IMR-90 (cell line): ENCODE measurements at regions not wholly inside any gene's neighbourhood (a gene's known extent, or its start where the extent isn't known, plus 50 kb on each side); places are given as distances from the start of the nearest gene placed in this dataset.

ENCODE experiments used
- ATAC-seq: fragments of 200-7000 bp; cut with Tn5 transposase; 2 replicates; pipeline ENCODE4 v1.9.1; 2020; ENCODE audit warnings: low read depth, mild to moderate bottlenecking, moderate library complexity
- BruUV-seq: library from RNA; stranded (reverse); fragments of 400-500 nt; replicated peaks from 2 replicates; lab custom pipeline; 2021; lab: Mats Ljungman, UMichigan
- CTCF ChIA-PET: fragments of 300-600 bp; formaldehyde crosslinking; extraction: SDS; loops from one replicate; lab custom pipeline; 2021; ENCODE audit warnings: antibody characterized with exemption; lab: Yijun Ruan, JAX
- POLR2A ChIA-PET: fragments of 300-600 bp; sonication (Branson Sonifier 250); formaldehyde crosslinking; loops from one replicate; lab custom pipeline; 2022; ENCODE audit warnings: antibody characterized with exemption; ENCODE audit not compliant: unreplicated experiment; lab: Charles Lee
- DNase-seq: peaks from one replicate; pipeline ENCODE4 v3.0.0; 2013
- H2AFZ ChIP-seq: replicated peaks from 2 replicates; pipeline ENCODE3; 2013; ENCODE audit warnings: low read length, mild to moderate bottlenecking; ENCODE audit not compliant: poor library complexity
- H2AK5ac ChIP-seq: 2 replicates; pipeline ENCODE4 v1.6.1; 2013; ENCODE audit warnings: low read depth, low read length, inconsistent platforms
- H2AK9ac ChIP-seq: replicated peaks from 2 replicates; pipeline ENCODE3; 2013; ENCODE audit warnings: mild to moderate bottlenecking, low read depth, low read length, moderate library complexity; ENCODE audit not compliant: poor library complexity
- H2BK120ac ChIP-seq: 2 replicates; pipeline ENCODE4 v1.6.1; 2013; ENCODE audit warnings: low read depth, low read length, inconsistent platforms
- H2BK15ac ChIP-seq: 3 replicates; pipeline ENCODE4 v1.6.1; 2013; ENCODE audit warnings: low read depth, low read length, inconsistent platforms
- H2BK20ac ChIP-seq: 2 replicates; pipeline ENCODE4 v1.6.1; 2013; ENCODE audit warnings: low read depth, mild to moderate bottlenecking, inconsistent platforms, low read length, moderate library complexity
- H2BK5ac ChIP-seq: 2 replicates; pipeline ENCODE4 v1.6.1; 2013; ENCODE audit warnings: mild to moderate bottlenecking, low read depth, low read length, inconsistent platforms; ENCODE audit not compliant: poor library complexity, severe bottlenecking
- H3K14ac ChIP-seq: replicated peaks from 2 replicates; pipeline ENCODE4 v1.6.1; 2013; ENCODE audit warnings: low read depth, low read length, inconsistent platforms
- H3K18ac ChIP-seq: 2 replicates; pipeline ENCODE4 v1.6.1; 2013; ENCODE audit warnings: low read depth, low read length, control low read depth
- H3K23ac ChIP-seq: 2 replicates; pipeline ENCODE4 v1.6.1; 2013; ENCODE audit warnings: low read depth, low read length, inconsistent platforms
- H3K27ac ChIP-seq: 2 replicates; pipeline ENCODE4 v1.5.1; 2013; ENCODE audit warnings: mild to moderate bottlenecking, control low read depth, low read length; ENCODE audit not compliant: insufficient read depth
- H3K27me3 ChIP-seq: 2 replicates; pipeline ENCODE4 v1.6.1; 2013; ENCODE audit warnings: low read length; ENCODE audit not compliant: control insufficient read depth, insufficient read depth
- H3K36me3 ChIP-seq: 2 replicates; pipeline ENCODE4 v1.6.1; 2013; ENCODE audit warnings: low read length, mixed read lengths; ENCODE audit not compliant: control insufficient read depth, insufficient read depth
- H3K4ac ChIP-seq: 2 replicates; pipeline ENCODE4 v1.6.1; 2013; ENCODE audit warnings: low read depth, low read length, inconsistent platforms
- H3K4me1 ChIP-seq: 2 replicates; pipeline ENCODE4 v1.6.1; 2013; ENCODE audit warnings: low read length, mixed read lengths; ENCODE audit not compliant: control insufficient read depth, insufficient read depth
- H3K4me2 ChIP-seq: 2 replicates; pipeline ENCODE4 v1.6.1; 2013; ENCODE audit warnings: low read depth, mild to moderate bottlenecking, control low read depth, low read length, moderate library complexity
- H3K4me3 ChIP-seq: 2 replicates; pipeline ENCODE4 v1.5.1; 2013; ENCODE audit warnings: low read depth, mild to moderate bottlenecking, control low read depth, low read length, moderate library complexity; ENCODE audit not compliant: insufficient read depth
- H3K56ac ChIP-seq: 2 replicates; pipeline ENCODE4 v1.6.1; 2013; ENCODE audit warnings: low read length, inconsistent platforms; ENCODE audit not compliant: insufficient read depth; ENCODE audit errors: extremely low read depth
- H3K79me1 ChIP-seq, 2 experiments: 2 replicates each; pipeline ENCODE4 v1.6.1; 2013; ENCODE audit warnings: low read length in 2 of 2, inconsistent platforms in 1 of 2, low read depth in 1 of 2
- H3K9ac ChIP-seq: 2 replicates; pipeline ENCODE4 v1.6.1; 2013; ENCODE audit warnings: low read depth, low read length, control low read depth
- H3K9me1 ChIP-seq: 2 replicates; pipeline ENCODE4 v1.6.1; 2013; ENCODE audit warnings: low read length, inconsistent platforms; ENCODE audit not compliant: insufficient read depth
- H3K9me3 ChIP-seq: 2 replicates; pipeline ENCODE4 v1.6.1; 2013; ENCODE audit warnings: low read length; ENCODE audit not compliant: control insufficient read depth, insufficient read depth
- H4K20me1 ChIP-seq: 2 replicates; pipeline ENCODE4 v1.6.1; 2013; ENCODE audit warnings: low read length, inconsistent platforms; ENCODE audit not compliant: insufficient read depth
- H4K5ac ChIP-seq: 2 replicates; pipeline ENCODE4 v1.6.1; 2013; ENCODE audit warnings: mild to moderate bottlenecking, low read depth, low read length, control low read depth
- H4K8ac ChIP-seq, 2 experiments: 2 replicates each; pipeline ENCODE4 v1.6.1; 2013; ENCODE audit warnings: low read depth in 2 of 2, low read length in 2 of 2, control low read depth in 1 of 2, inconsistent platforms in 1 of 2
- H4K91ac ChIP-seq: 2 replicates; pipeline ENCODE4 v1.6.1; 2013; ENCODE audit warnings: low read depth, low read length, inconsistent platforms; ENCODE audit not compliant: insufficient read depth
- BHLHE40 ChIP-seq: fragments of 150-350 bp; IDR thresholded peaks from 2 replicates; pipeline ENCODE4 v1.6.1; 2016; ENCODE audit warnings: mild to moderate bottlenecking, low read depth, low read length
- CEBPB ChIP-seq: IDR thresholded peaks from 2 replicates; pipeline ENCODE4 v1.6.1; 2012; ENCODE audit warnings: low read depth, low read length, improper control_type of control experiment
- CHD1 ChIP-seq: IDR thresholded peaks from 2 replicates; pipeline ENCODE4 v1.6.1; 2012; ENCODE audit warnings: low read depth, low read length, improper control_type of control experiment
- CTCF ChIP-seq: conservative IDR thresholded peaks from 2 replicates; pipeline ENCODE4 v1.5.1; 2012; ENCODE audit warnings: mild to moderate bottlenecking, low read depth, low read length, improper control_type of control experiment
- FOS ChIP-seq: fragments of 150-350 bp; IDR thresholded peaks from 2 replicates; pipeline ENCODE4 v1.6.1; 2016; ENCODE audit warnings: low read depth, low read length
- MAFK ChIP-seq: IDR thresholded peaks from 2 replicates; pipeline ENCODE4 v1.6.1; 2012; ENCODE audit warnings: low read depth, low read length, improper control_type of control experiment
- MAZ ChIP-seq: IDR thresholded peaks from 2 replicates; pipeline ENCODE4 v1.6.1; 2012; ENCODE audit warnings: low read depth, mild to moderate bottlenecking, low read length, improper control_type of control experiment, moderate library complexity, borderline replicate concordance
- MXI1 ChIP-seq: IDR thresholded peaks from 2 replicates; pipeline ENCODE4 v1.6.1; 2012; ENCODE audit warnings: low read depth, mild to moderate bottlenecking, low read length, moderate library complexity, borderline replicate concordance
- NFE2L2 ChIP-seq: fragments of 150-350 bp; IDR thresholded peaks from 2 replicates; pipeline ENCODE4 v1.6.1; 2016; ENCODE audit warnings: low read depth, mild to moderate bottlenecking, low read length
- POLR2A ChIP-seq: IDR thresholded peaks from 2 replicates; pipeline ENCODE4 v1.6.1; 2012; ENCODE audit warnings: mild to moderate bottlenecking, low read depth, low read length
- RAD21 ChIP-seq: IDR thresholded peaks from 2 replicates; pipeline ENCODE4 v1.6.1; 2012; ENCODE audit warnings: low read length, improper control_type of control experiment
- RCOR1 ChIP-seq: IDR thresholded peaks from 2 replicates; pipeline ENCODE4 v1.6.1; 2012; ENCODE audit warnings: mild to moderate bottlenecking, low read length, improper control_type of control experiment; ENCODE audit not compliant: insufficient replicate concordance
- RFX5 ChIP-seq: IDR thresholded peaks from 2 replicates; pipeline ENCODE4 v1.8.0; 2012; ENCODE audit warnings: low read depth, mild to moderate bottlenecking, low read length, moderate library complexity
- SMC3 ChIP-seq: fragments of 150-350 bp; IDR thresholded peaks from 2 replicates; pipeline ENCODE4 v1.6.1; 2016; ENCODE audit warnings: low read depth, mild to moderate bottlenecking, antibody characterized with exemption, low read length, moderate library complexity
- WGBS, 2 experiments: methylation state at CpG; one replicate each; pipeline versions ENCODE4 v1.1.5 to v1.1.7; 2013; ENCODE audit warnings: missing lambda C conversion rate in 2 of 2; ENCODE audit not compliant: insufficient read length in 1 of 2; ENCODE audit errors: extremely low coverage in 2 of 2; 5-methylcytosine and 5-hydroxymethylcytosine counted together
- dilution Hi-C: fragments of 300-500 bp; cut with HindIII; formaldehyde crosslinking; loops from one replicate; pipeline ENCODE4 v1.14.3; 2018; ENCODE audit warnings: low sequenced_read_pairs; ENCODE audit not compliant: unreplicated experiment
- in situ Hi-C: fragments of 300-500 bp; cut with MboI; formaldehyde crosslinking; loops from 3 replicates; pipeline ENCODE4 v1.14.3; 2019; ENCODE audit warnings: low sequenced_read_pairs, inconsistent platforms, mixed read lengths
- intact Hi-C: fragments of 100-400 bp; cut with micrococcal nuclease; formaldehyde crosslinking; loops from 2 replicates; pipeline ENCODE4 v1.10.0; 2022
- TF ChIP-seq, protein P1 (sequence below): fragments of 150-350 bp; IDR thresholded peaks from 2 replicates; pipeline ENCODE4 v1.6.1; 2017; ENCODE audit warnings: mild to moderate bottlenecking, antibody characterized with exemption, low read length, low read depth
- TF ChIP-seq, protein P2 (sequence below): fragments of 150-350 bp; IDR thresholded peaks from 2 replicates; pipeline ENCODE4 v1.6.1; 2016; ENCODE audit warnings: low read depth, mild to moderate bottlenecking, low read length, moderate library complexity, borderline replicate concordance

DNA sequence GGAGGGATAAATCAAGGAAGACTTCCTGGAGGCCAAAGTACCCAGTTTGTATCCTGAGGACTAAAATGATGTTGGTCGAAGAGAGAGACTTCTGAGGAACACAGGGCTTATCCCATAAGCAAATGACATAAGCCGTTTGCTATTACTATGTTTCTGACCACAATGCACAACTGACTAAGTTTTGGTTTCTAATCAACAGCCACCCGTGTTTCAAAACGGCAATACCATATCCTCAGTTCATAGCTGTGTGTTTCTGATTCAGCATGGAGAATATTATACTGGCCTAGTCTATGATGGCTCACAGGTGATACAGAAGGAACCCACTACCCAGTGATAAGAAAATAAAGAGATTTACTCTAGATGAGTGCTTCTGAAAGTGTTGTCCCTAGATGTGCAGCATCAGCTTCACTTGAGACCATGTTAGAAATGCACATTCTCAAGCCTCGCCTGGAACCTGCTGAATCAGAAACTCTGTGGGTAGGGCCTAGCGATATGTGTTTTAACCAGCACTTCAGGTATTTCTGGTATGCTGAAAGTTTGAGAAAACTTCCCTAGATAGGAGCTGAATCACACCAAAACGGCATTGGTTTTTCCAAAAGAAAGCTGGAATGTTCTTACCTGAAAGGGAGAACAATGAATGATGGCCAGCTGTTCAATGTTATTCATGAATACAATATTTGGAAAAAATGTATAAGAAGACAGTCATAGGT, 639.7 kb upstream of the NR2F2 start:
- Histone ChIP-seq H3K23ac (no peak overlapping the region), H3K9me3 (peaks cover 12% of the 10 kb centered on the region), H2BK120ac (no peak overlapping the region), H2AK5ac (no peak overlapping the region), H3K9ac (no peak overlapping the region), H4K5ac (no peak overlapping the region), H4K8ac (no peak overlapping the region), H2BK5ac (no peak overlapping the region), H2AFZ (no peak overlapping the region), H3K18ac (no peak overlapping the region), H3K14ac (no peak overlapping the region), H4K20me1 (no peaks in the 10 kb centered on the region), H3K56ac (no peak overlapping the region), H3K4me1 (no peaks in the 10 kb centered on the region), H2AK9ac (no peak overlapping the region), H3K9me1 (no peaks in the 10 kb centered on the region), H3K4me2 (no peak overlapping the region), H3K36me3 (no peaks in the 10 kb centered on the region), H3K27ac (no peak overlapping the region), H3K4ac (no peak overlapping the region), H2BK20ac (no peak overlapping the region), H4K91ac (no peak overlapping the region), H3K27me3 (no peaks in the 10 kb centered on the region), H3K79me1 (no peaks in the 10 kb centered on the region), H2BK15ac (no peak overlapping the region), H3K4me3 (no peak overlapping the region)
- intact Hi-C loops: no loop called here
- 80% methylated on average over 1 of the region's 7 CpGs; no CpG with 5 or more reads in 1 of the 2 experiments for WGBS, 2 experiments
- ATAC-seq (no peak), DNase-seq (no peak)
- no peak for TF ChIP-seq FOS
- TF ChIP-seq, protein P1, sequence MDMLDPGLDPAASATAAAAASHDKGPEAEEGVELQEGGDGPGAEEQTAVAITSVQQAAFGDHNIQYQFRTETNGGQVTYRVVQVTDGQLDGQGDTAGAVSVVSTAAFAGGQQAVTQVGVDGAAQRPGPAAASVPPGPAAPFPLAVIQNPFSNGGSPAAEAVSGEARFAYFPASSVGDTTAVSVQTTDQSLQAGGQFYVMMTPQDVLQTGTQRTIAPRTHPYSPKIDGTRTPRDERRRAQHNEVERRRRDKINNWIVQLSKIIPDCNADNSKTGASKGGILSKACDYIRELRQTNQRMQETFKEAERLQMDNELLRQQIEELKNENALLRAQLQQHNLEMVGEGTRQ: no peak
- TF ChIP-seq, protein P2, sequence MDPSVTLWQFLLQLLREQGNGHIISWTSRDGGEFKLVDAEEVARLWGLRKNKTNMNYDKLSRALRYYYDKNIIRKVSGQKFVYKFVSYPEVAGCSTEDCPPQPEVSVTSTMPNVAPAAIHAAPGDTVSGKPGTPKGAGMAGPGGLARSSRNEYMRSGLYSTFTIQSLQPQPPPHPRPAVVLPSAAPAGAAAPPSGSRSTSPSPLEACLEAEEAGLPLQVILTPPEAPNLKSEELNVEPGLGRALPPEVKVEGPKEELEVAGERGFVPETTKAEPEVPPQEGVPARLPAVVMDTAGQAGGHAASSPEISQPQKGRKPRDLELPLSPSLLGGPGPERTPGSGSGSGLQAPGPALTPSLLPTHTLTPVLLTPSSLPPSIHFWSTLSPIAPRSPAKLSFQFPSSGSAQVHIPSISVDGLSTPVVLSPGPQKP: no peak
- no peak for TF ChIP-seq POLR2A
- TF ChIP-seq NFE2L2: no peak
- TF ChIP-seq MAFK: no peak
- TF ChIP-seq RFX5: no peak
- TF ChIP-seq CHD1: no peak
- TF ChIP-seq MAZ: no peak
- TF ChIP-seq CTCF: no peak
- TF ChIP-seq MXI1: no peak
- no peak for TF ChIP-seq CEBPB
- no peak for TF ChIP-seq BHLHE40
- TF ChIP-seq SMC3: no peak
- TF ChIP-seq RAD21: no peak
- no peak for TF ChIP-seq RCOR1
- POLR2A ChIA-PET: no interaction called here
- CTCF ChIA-PET: interaction anchor here (0.6 kb wide), 1 partner anchor 88 kb away, joined by 3 read pairs; no protein-coding TSS in a partner anchor
- dilution Hi-C loops: no loop called here
- in situ Hi-C loops: no loop called here
- no TSS peak for BruUV-seq
